Progenitor cell of endocrine pancreas (in vitro differentiated cells): ENCODE measurements at regions not wholly inside any gene's neighbourhood (a gene's known extent, or its start where the extent isn't known, plus 50 kb on each side); places are given as distances from the start of the nearest gene placed in this dataset.

Source experiments
- DNase-seq: peaks from one replicate; pipeline ENCODE4 v3.0.0; 2021; ENCODE audit warnings: low spot score; ENCODE audit not compliant: unreplicated experiment
- H3K27ac Mint-ChIP-seq: 2 replicates; pipeline ENCODE4 v1.8.0; 2021; ENCODE audit warnings: mild to moderate bottlenecking, moderate library complexity, mixed read lengths
- H3K27me3 Mint-ChIP-seq: 2 replicates; pipeline ENCODE4 v1.8.0; 2021; ENCODE audit warnings: mixed read lengths
- H3K36me3 Mint-ChIP-seq: 2 replicates; pipeline ENCODE4 v1.8.0; 2022; ENCODE audit warnings: mixed read lengths; ENCODE audit not compliant: insufficient read depth
- H3K4me1 Mint-ChIP-seq: 2 replicates; pipeline ENCODE4 v1.8.0; 2021; ENCODE audit warnings: low read depth, mixed read lengths
- H3K4me3 Mint-ChIP-seq: 2 replicates; pipeline ENCODE4 v1.8.0; 2021; ENCODE audit warnings: low read depth, mild to moderate bottlenecking, moderate library complexity, mixed read lengths
- H3K9me3 Mint-ChIP-seq: 2 replicates; pipeline ENCODE4 v1.8.0; 2021; ENCODE audit warnings: low read depth, mixed read lengths
- TF ChIP-seq, protein P1 (sequence below): fragments of 200-600 bp; sonication (generic); IDR thresholded peaks from one replicate; pipeline ENCODE4 v1.5.0; 2021; ENCODE audit warnings: antibody characterized with exemption, mild to moderate bottlenecking; ENCODE audit not compliant: unreplicated experiment

DNA sequence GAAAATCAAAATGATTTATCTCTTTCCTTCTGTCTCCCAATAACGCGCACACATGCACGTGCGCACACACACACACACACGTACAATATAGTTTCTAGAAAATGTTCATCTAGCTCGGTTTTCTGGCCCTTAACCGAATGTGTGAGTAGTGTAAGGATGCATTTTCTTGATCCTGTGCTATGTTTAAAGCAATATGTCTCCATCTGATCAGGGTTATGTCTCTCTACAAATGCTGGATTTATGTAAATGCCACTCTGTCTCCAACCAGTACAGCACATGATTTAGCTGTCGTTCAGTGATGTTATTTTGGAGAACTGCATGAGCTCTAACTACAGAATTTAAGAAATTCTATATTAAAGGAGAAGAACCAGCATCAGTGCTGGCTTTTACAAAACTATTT is 198.0 kb downstream of the TJP1 start:
- TF ChIP-seq, protein P1, sequence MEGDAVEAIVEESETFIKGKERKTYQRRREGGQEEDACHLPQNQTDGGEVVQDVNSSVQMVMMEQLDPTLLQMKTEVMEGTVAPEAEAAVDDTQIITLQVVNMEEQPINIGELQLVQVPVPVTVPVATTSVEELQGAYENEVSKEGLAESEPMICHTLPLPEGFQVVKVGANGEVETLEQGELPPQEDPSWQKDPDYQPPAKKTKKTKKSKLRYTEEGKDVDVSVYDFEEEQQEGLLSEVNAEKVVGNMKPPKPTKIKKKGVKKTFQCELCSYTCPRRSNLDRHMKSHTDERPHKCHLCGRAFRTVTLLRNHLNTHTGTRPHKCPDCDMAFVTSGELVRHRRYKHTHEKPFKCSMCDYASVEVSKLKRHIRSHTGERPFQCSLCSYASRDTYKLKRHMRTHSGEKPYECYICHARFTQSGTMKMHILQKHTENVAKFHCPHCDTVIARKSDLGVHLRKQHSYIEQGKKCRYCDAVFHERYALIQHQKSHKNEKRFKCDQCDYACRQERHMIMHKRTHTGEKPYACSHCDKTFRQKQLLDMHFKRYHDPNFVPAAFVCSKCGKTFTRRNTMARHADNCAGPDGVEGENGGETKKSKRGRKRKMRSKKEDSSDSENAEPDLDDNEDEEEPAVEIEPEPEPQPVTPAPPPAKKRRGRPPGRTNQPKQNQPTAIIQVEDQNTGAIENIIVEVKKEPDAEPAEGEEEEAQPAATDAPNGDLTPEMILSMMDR = no peak
- no peak for DNase-seq
- peaks cover 3% of the 10 kb centered on the region for H3K27me3 Mint-ChIP-seq
- H3K36me3 Mint-ChIP-seq = no peaks in the 10 kb centered on the region
- H3K4me1 Mint-ChIP-seq = no peaks in the 10 kb centered on the region
- no peak overlapping the region for H3K4me3 Mint-ChIP-seq
- H3K27ac Mint-ChIP-seq = no peak overlapping the region
- H3K9me3 Mint-ChIP-seq = peaks cover 4% of the 10 kb centered on the region

DNA sequence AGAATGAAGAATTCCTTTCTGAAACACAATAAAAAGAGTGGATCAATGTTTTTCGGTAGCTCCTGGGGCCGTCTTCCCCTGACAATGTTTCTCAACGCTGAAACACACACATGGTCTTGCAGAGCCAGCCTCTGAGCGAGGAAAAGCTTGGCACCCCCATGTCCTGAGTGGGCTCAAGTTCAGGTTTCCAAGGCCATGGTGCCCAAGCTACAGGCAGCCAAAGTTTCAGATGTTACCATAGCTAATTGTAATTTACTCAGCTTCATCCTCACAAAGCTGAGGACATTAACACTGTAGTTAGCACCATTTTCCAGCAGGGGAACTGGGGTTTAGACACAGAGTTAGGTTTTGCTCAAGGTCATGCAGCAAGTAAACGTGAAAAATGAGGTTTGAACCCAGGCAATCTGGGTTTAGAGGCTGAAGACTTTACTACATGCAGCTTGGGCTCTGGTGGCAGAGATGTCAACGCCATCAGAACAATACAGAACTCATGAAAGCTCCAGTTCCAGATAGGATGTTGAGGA is 199.1 kb downstream of the TJP1 start:
- no peak overlapping the region for H3K27ac Mint-ChIP-seq
- peaks cover under 1% of the 10 kb centered on the region for H3K9me3 Mint-ChIP-seq
- no peaks in the 10 kb centered on the region for H3K36me3 Mint-ChIP-seq
- H3K27me3 Mint-ChIP-seq = peaks cover 3% of the 10 kb centered on the region
- no peak overlapping the region for H3K4me3 Mint-ChIP-seq
- DNase-seq = no peak
- no peaks in the 10 kb centered on the region for H3K4me1 Mint-ChIP-seq
- TF ChIP-seq, protein P1 = no peak

DNA sequence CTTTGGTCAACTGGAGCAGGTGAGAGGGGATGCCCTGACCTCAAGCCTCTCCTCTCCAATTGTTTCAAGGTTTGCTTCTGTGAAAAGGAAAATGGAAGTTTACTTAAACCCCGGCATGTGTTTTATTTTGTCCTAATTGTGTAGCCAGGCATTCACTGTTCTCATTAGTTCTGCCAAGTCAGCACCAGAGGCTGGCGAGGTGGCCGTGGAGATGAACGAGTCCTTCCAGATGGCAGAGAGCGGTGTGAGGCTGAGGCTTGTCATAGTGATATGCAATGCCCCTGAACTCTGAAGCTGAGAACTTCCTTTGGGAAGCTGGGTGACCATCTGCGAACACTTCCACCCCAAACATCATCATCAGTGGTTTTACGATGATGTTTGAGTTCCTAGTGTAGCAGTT is 199.6 kb downstream of the TJP1 start:
- Mint-ChIP-seq H3K9me3 (no peaks in the 10 kb centered on the region), H3K27me3 (peaks cover 3% of the 10 kb centered on the region), H3K27ac (no peak overlapping the region), H3K4me3 (no peak overlapping the region), H3K4me1 (no peaks in the 10 kb centered on the region), H3K36me3 (no peaks in the 10 kb centered on the region)
- DNase-seq = no peak
- TF ChIP-seq, protein P1 = no peak

GRCh38 chr15:29621616-29622015 is 200.7 kb downstream of the TJP1 start:
- Mint-ChIP-seq H3K27me3 (peaks cover 3% of the 10 kb centered on the region), H3K4me1 (no peaks in the 10 kb centered on the region), H3K36me3 (no peaks in the 10 kb centered on the region), H3K27ac (no peak overlapping the region), H3K4me3 (no peak overlapping the region), H3K9me3 (no peaks in the 10 kb centered on the region)
- no peak for DNase-seq
- TF ChIP-seq, protein P1 = no peak

DNA sequence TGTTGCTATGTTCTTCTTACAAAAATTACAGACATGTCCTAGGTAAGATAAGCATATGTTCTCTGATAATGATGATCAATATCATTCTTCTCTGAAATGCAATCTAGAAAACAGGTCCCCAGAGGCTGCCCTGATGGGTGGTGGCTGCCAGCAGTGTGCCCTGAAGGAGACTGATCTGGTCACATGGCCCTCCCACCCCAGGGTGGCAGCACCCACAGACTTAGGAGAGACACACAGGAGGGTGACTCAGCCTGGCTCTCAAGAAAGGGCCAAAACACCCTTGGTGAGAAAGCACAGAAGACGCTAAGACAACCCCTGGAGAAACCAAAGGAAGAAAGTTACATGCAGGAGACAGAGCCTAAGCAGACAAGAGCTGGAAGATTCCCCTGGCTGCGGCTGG is 203.7 kb downstream of the TJP1 start:
- Mint-ChIP-seq H3K4me1 (no peaks in the 10 kb centered on the region), H3K4me3 (no peak overlapping the region), H3K36me3 (no peaks in the 10 kb centered on the region), H3K27ac (no peak overlapping the region), H3K9me3 (no peaks in the 10 kb centered on the region), H3K27me3 (peaks cover 5% of the 10 kb centered on the region)
- no peak for DNase-seq
- TF ChIP-seq, protein P1 = no peak
